Pulmonary artery endothelial cell (primary cell): ENCODE measurements at regions not wholly inside any gene's neighbourhood (a gene's known extent, or its start where the extent isn't known, plus 50 kb on each side); places are given as distances from the start of the nearest gene placed in this dataset.
"Not testable (repeated sequence)": the region's sequence is repeated elsewhere in the genome, so short reads cannot be mapped to it uniquely, and the experiment has no call there.

Experiments used
- DNase-seq: peaks from one replicate; pipeline ENCODE4 v3.0.0-alpha.2; 2011; ENCODE audit warnings: low read depth, low spot score

- no peak for DNase-seq
Observed at GRCh38 chr11:38582756-38583155, 1984.7 kb upstream of the RAG2 start.

GRCh38 chr11:38582151-38582550 lies 1984.1 kb upstream of the RAG2 start:
- no peak for DNase-seq

- DNase-seq: no peak
Observed at GRCh38 chr11:38577769-38578168, 1979.7 kb upstream of the RAG2 start.

GRCh38 chr11:38562562-38562961 lies 1964.5 kb upstream of the RAG2 start:
- DNase-seq: no peak

GRCh38 chr11:38553148-38553547 lies 1955.1 kb upstream of the RAG2 start:
- no peak for DNase-seq

GRCh38 chr11:38547462-38547861 lies 1949.4 kb upstream of the RAG2 start:
- DNase-seq: no peak

GRCh38 chr11:38543986-38544385 lies 1946.0 kb upstream of the RAG2 start:
- no peak for DNase-seq

GRCh38 chr11:38543311-38543710 lies 1945.3 kb upstream of the RAG2 start:
- no peak for DNase-seq

GRCh38 chr11:38538866-38539680 lies 1941.0 kb upstream of the RAG2 start:
- no peak for DNase-seq

- DNase-seq: no peak
Observed at GRCh38 chr11:38530226-38530625, 1932.2 kb upstream of the RAG2 start.

- DNase-seq: no peak
Observed at GRCh38 chr11:38524945-38525344, 1926.9 kb upstream of the RAG2 start.

- no peak for DNase-seq
Observed at GRCh38 chr11:38517991-38518390, 1920.0 kb upstream of the RAG2 start.

GRCh38 chr11:38512830-38513229 lies 1914.8 kb upstream of the RAG2 start:
- not testable (repeated sequence) for DNase-seq

- DNase-seq: no peak
Observed at GRCh38 chr11:38510041-38510440, 1912.0 kb upstream of the RAG2 start.

GRCh38 chr11:38503876-38504275 lies 1905.8 kb upstream of the RAG2 start:
- no peak for DNase-seq

GRCh38 chr11:38498721-38499120 lies 1900.7 kb upstream of the RAG2 start:
- DNase-seq: no peak

GRCh38 chr11:38491986-38492385 lies 1894.0 kb upstream of the RAG2 start:
- DNase-seq: no peak

GRCh38 chr11:38481391-38481790 lies 1883.4 kb upstream of the RAG2 start:
- no peak for DNase-seq

GRCh38 chr11:38476808-38477575 lies 1879.0 kb upstream of the RAG2 start:
- no peak for DNase-seq

GRCh38 chr11:38461751-38462150 lies 1863.7 kb upstream of the RAG2 start:
- no peak for DNase-seq

- no peak for DNase-seq
Observed at GRCh38 chr11:38460896-38461295, 1862.9 kb upstream of the RAG2 start.

- no peak for DNase-seq
Observed at GRCh38 chr11:38460429-38460828, 1862.4 kb upstream of the RAG2 start.

- DNase-seq: no peak
Observed at GRCh38 chr11:38456371-38456770, 1858.3 kb upstream of the RAG2 start.
